Left hindlimb (tissue), 1 donor: ENCODE measurements at regions not wholly inside any gene's neighbourhood (a gene's known extent, or its start where the extent isn't known, plus 50 kb on each side); places are given as distances from the start of the nearest gene placed in this dataset.

Experiments
- DNase-seq: peaks from one replicate; pipeline ENCODE4 v3.0.0-alpha.2; 2018

DNA sequence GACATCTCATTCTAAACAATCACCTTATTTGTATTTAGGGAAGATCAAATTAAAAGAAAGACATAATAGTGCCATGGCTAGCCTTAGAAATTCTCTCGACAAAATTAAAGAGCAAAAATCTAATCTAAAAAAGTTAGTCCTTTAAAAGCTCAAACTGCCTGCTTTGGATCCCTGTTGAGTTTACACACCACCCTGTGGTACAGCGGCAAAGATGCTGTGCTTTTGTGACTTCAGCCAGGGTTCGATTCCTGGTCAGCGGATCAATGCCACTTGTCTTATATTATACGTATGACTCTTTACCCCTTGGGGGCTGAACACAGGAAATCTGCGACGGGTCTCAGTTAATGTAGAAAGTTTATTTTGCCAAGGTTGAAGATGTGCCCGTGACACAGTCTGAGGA, 51.3 kb upstream of the VOPP1 start:
- no peak for DNase-seq

GRCh38 chr7:55622241-55622640, 49.9 kb upstream of the VOPP1 start:
- no peak for DNase-seq
